ENCODE measurements at regions not wholly inside any gene's neighbourhood (a gene's known extent, or its start where the extent isn't known, plus 50 kb on each side); places are given as distances from the start of the nearest gene placed in this dataset.
A peak's percentile ranks its signal among the peaks of the same experiment; 100 is the strongest.
"Not testable (repeated sequence)": the region's sequence is repeated elsewhere in the genome, so short reads cannot be mapped to it uniquely, and the experiment has no call there.

GRCh38 chr14:47919334-47919846 is 244.0 kb upstream of the MDGA2 start:
- no peaks in the 10 kb centered on the region for H3K9me3 ChIP-seq (ENCODE audit: control insufficient read depth, insufficient read depth, low read length)
- WGBS (ENCODE audit: insufficient coverage, insufficient read length) = no CpG with 5 or more reads among the region's 8 CpGs

GRCh38 chr14:47917344-47917954 is 242.0 kb upstream of the MDGA2 start:
- Histone ChIP-seq H3K27me3 (ENCODE audit: control insufficient read depth, insufficient read depth, low read length) (no peaks in the 10 kb centered on the region), H3K4me3 (ENCODE audit: low read length) (no peak overlapping the region), H3K9me3 (ENCODE audit: control insufficient read depth, insufficient read depth, low read length) (no peaks in the 10 kb centered on the region), H3K36me3 (ENCODE audit: control insufficient read depth, insufficient read depth, low read length) (no peaks in the 10 kb centered on the region), H3K4me1 (ENCODE audit: control insufficient read depth, insufficient read depth, low read length) (no peaks in the 10 kb centered on the region), H3K27ac (ENCODE audit: low read length) (no peak overlapping the region)
- DNase-seq (ENCODE audit: low read depth, low spot score) = peak; percentile 16
- WGBS (ENCODE audit: insufficient coverage, insufficient read length) = no CpG with 5 or more reads among the region's 5 CpGs

More at GRCh38 chr14:47919334-47919846, 244.0 kb upstream of the MDGA2 start:
- H3K27ac ChIP-seq (ENCODE audit: low read length) = no peak overlapping the region
- H3K4me1 ChIP-seq (ENCODE audit: control insufficient read depth, insufficient read depth, low read length) = no peaks in the 10 kb centered on the region
- no peak overlapping the region for H3K4me3 ChIP-seq (ENCODE audit: low read length)
- no peaks in the 10 kb centered on the region for H3K27me3 ChIP-seq (ENCODE audit: control insufficient read depth, insufficient read depth, low read length)
- DNase-seq (ENCODE audit: low read depth, low spot score) = no peak
- no peaks in the 10 kb centered on the region for H3K36me3 ChIP-seq (ENCODE audit: control insufficient read depth, insufficient read depth, low read length)

- H3K4me1 ChIP-seq (ENCODE audit: control insufficient read depth, insufficient read depth, low read length); H3K27ac ChIP-seq (ENCODE audit: low read length); H3K36me3 ChIP-seq (ENCODE audit: control insufficient read depth, insufficient read depth, low read length); H3K27me3 ChIP-seq (ENCODE audit: control insufficient read depth, insufficient read depth, low read length); H3K4me3 ChIP-seq (ENCODE audit: low read length); DNase-seq (ENCODE audit: low read depth, low spot score); H3K9me3 ChIP-seq (ENCODE audit: control insufficient read depth, insufficient read depth, low read length): not testable (repeated sequence)
- WGBS (ENCODE audit: insufficient coverage, insufficient read length) = no CpG with 5 or more reads among the region's 25 CpGs
Measured at GRCh38 chr14:47901141-47901540, 225.7 kb upstream of the MDGA2 start.

GRCh38 chr14:47899685-47900084 is 224.3 kb upstream of the MDGA2 start:
- no peaks in the 10 kb centered on the region for H3K9me3 ChIP-seq (ENCODE audit: control insufficient read depth, insufficient read depth, low read length)
- DNase-seq (ENCODE audit: low read depth, low spot score) = no peak
- H3K4me3 ChIP-seq (ENCODE audit: low read length) = no peak overlapping the region
- H3K27me3 ChIP-seq (ENCODE audit: control insufficient read depth, insufficient read depth, low read length) = no peaks in the 10 kb centered on the region
- H3K36me3 ChIP-seq (ENCODE audit: control insufficient read depth, insufficient read depth, low read length) = no peaks in the 10 kb centered on the region
- H3K4me1 ChIP-seq (ENCODE audit: control insufficient read depth, insufficient read depth, low read length) = no peaks in the 10 kb centered on the region
- no peak overlapping the region for H3K27ac ChIP-seq (ENCODE audit: low read length)
- WGBS (ENCODE audit: insufficient coverage, insufficient read length) = no CpG with 5 or more reads among the region's 5 CpGs

- no peaks in the 10 kb centered on the region for H3K4me1 ChIP-seq (ENCODE audit: control insufficient read depth, insufficient read depth, low read length)
- H3K36me3 ChIP-seq (ENCODE audit: control insufficient read depth, insufficient read depth, low read length) = no peaks in the 10 kb centered on the region
- WGBS (ENCODE audit: insufficient coverage, insufficient read length) = no CpG with 5 or more reads among the region's 7 CpGs
- H3K4me3 ChIP-seq (ENCODE audit: low read length) = no peak overlapping the region
- DNase-seq (ENCODE audit: low read depth, low spot score) = no peak
- H3K27me3 ChIP-seq (ENCODE audit: control insufficient read depth, insufficient read depth, low read length) = no peaks in the 10 kb centered on the region
- H3K27ac ChIP-seq (ENCODE audit: low read length) = no peak overlapping the region
- no peaks in the 10 kb centered on the region for H3K9me3 ChIP-seq (ENCODE audit: control insufficient read depth, insufficient read depth, low read length)
Measured at GRCh38 chr14:47874350-47874749, 198.9 kb upstream of the MDGA2 start.

- no peaks in the 10 kb centered on the region for H3K9me3 ChIP-seq (ENCODE audit: control insufficient read depth, insufficient read depth, low read length)
- WGBS (ENCODE audit: insufficient coverage, insufficient read length) = 100% methylated on average over 1 of the region's 2 CpGs
- H3K27ac ChIP-seq (ENCODE audit: low read length) = no peak overlapping the region
- no peaks in the 10 kb centered on the region for H3K4me1 ChIP-seq (ENCODE audit: control insufficient read depth, insufficient read depth, low read length)
- no peaks in the 10 kb centered on the region for H3K27me3 ChIP-seq (ENCODE audit: control insufficient read depth, insufficient read depth, low read length)
- no peak overlapping the region for H3K4me3 ChIP-seq (ENCODE audit: low read length)
- no peaks in the 10 kb centered on the region for H3K36me3 ChIP-seq (ENCODE audit: control insufficient read depth, insufficient read depth, low read length)
- DNase-seq (ENCODE audit: low read depth, low spot score) = no peak
Measured at GRCh38 chr14:47872588-47872987, 197.2 kb upstream of the MDGA2 start.

GRCh38 chr14:47863441-47863840 is 188.0 kb upstream of the MDGA2 start:
- no peak overlapping the region for H3K27ac ChIP-seq (ENCODE audit: low read length)
- H3K27me3 ChIP-seq (ENCODE audit: control insufficient read depth, insufficient read depth, low read length) = no peaks in the 10 kb centered on the region
- DNase-seq (ENCODE audit: low read depth, low spot score) = no peak
- no peaks in the 10 kb centered on the region for H3K36me3 ChIP-seq (ENCODE audit: control insufficient read depth, insufficient read depth, low read length)
- no peaks in the 10 kb centered on the region for H3K9me3 ChIP-seq (ENCODE audit: control insufficient read depth, insufficient read depth, low read length)
- no peak overlapping the region for H3K4me3 ChIP-seq (ENCODE audit: low read length)
- no peaks in the 10 kb centered on the region for H3K4me1 ChIP-seq (ENCODE audit: control insufficient read depth, insufficient read depth, low read length)

- no CpG with 5 or more reads among the region's 4 CpGs for WGBS (ENCODE audit: insufficient coverage, insufficient read length)
- Histone ChIP-seq H3K9me3 (ENCODE audit: control insufficient read depth, insufficient read depth, low read length) (no peaks in the 10 kb centered on the region), H3K27me3 (ENCODE audit: control insufficient read depth, insufficient read depth, low read length) (no peaks in the 10 kb centered on the region), H3K27ac (ENCODE audit: low read length) (no peak overlapping the region), H3K4me1 (ENCODE audit: control insufficient read depth, insufficient read depth, low read length) (no peaks in the 10 kb centered on the region), H3K4me3 (ENCODE audit: low read length) (no peak overlapping the region), H3K36me3 (ENCODE audit: control insufficient read depth, insufficient read depth, low read length) (no peaks in the 10 kb centered on the region)
- DNase-seq (ENCODE audit: low read depth, low spot score) = no peak
Measured at GRCh38 chr14:47857646-47858045, 182.2 kb upstream of the MDGA2 start.

GRCh38 chr14:47852278-47852677 is 176.9 kb upstream of the MDGA2 start:
- Histone ChIP-seq H3K36me3 (ENCODE audit: control insufficient read depth, insufficient read depth, low read length) (no peaks in the 10 kb centered on the region), H3K27ac (ENCODE audit: low read length) (no peak overlapping the region), H3K27me3 (ENCODE audit: control insufficient read depth, insufficient read depth, low read length) (no peaks in the 10 kb centered on the region), H3K9me3 (ENCODE audit: control insufficient read depth, insufficient read depth, low read length) (no peaks in the 10 kb centered on the region), H3K4me3 (ENCODE audit: low read length) (no peak overlapping the region), H3K4me1 (ENCODE audit: control insufficient read depth, insufficient read depth, low read length) (no peaks in the 10 kb centered on the region)
- no CpG with 5 or more reads among the region's 1 CpG for WGBS (ENCODE audit: insufficient coverage, insufficient read length)
- DNase-seq (ENCODE audit: low read depth, low spot score) = no peak

GRCh38 chr14:47846008-47846407 is 170.6 kb upstream of the MDGA2 start:
- no CpG with 5 or more reads among the region's 4 CpGs for WGBS (ENCODE audit: insufficient coverage, insufficient read length)
- DNase-seq (ENCODE audit: low read depth, low spot score) = no peak
- Histone ChIP-seq H3K4me3 (ENCODE audit: low read length) (no peak overlapping the region), H3K4me1 (ENCODE audit: control insufficient read depth, insufficient read depth, low read length) (no peaks in the 10 kb centered on the region), H3K27me3 (ENCODE audit: control insufficient read depth, insufficient read depth, low read length) (no peaks in the 10 kb centered on the region), H3K36me3 (ENCODE audit: control insufficient read depth, insufficient read depth, low read length) (no peaks in the 10 kb centered on the region), H3K27ac (ENCODE audit: low read length) (no peak overlapping the region), H3K9me3 (ENCODE audit: control insufficient read depth, insufficient read depth, low read length) (no peaks in the 10 kb centered on the region)

- Histone ChIP-seq H3K9me3 (ENCODE audit: control insufficient read depth, insufficient read depth, low read length) (no peaks in the 10 kb centered on the region), H3K4me3 (ENCODE audit: low read length) (no peak overlapping the region), H3K27me3 (ENCODE audit: control insufficient read depth, insufficient read depth, low read length) (no peaks in the 10 kb centered on the region), H3K27ac (ENCODE audit: low read length) (no peak overlapping the region), H3K36me3 (ENCODE audit: control insufficient read depth, insufficient read depth, low read length) (no peaks in the 10 kb centered on the region), H3K4me1 (ENCODE audit: control insufficient read depth, insufficient read depth, low read length) (no peaks in the 10 kb centered on the region)
- WGBS (ENCODE audit: insufficient coverage, insufficient read length) = no CpG with 5 or more reads among the region's 2 CpGs
- DNase-seq (ENCODE audit: low read depth, low spot score) = no peak
Measured at GRCh38 chr14:47843236-47843635, 167.8 kb upstream of the MDGA2 start.

All from iPS DF 6.9 (cell line).